Calu3 (cell line): ENCODE measurements at regions not wholly inside any gene's neighbourhood (a gene's known extent, or its start where the extent isn't known, plus 50 kb on each side); places are given as distances from the start of the nearest gene placed in this dataset.
"Not testable (repeated sequence)": the region's sequence is repeated elsewhere in the genome, so short reads cannot be mapped to it uniquely, and the experiment has no call there.

ENCODE experiments used
- BruUV-seq: library from RNA; stranded (reverse); fragments of 400-500 nt; replicated peaks from 2 replicates; lab custom pipeline; 2021; lab: Mats Ljungman, UMichigan
- CTCF ChIA-PET: fragments of 300-600 bp; sonication (Branson Sonifier 250); formaldehyde crosslinking; loops from one replicate; lab custom pipeline; 2022; ENCODE audit warnings: antibody characterized with exemption; lab: Charles Lee
- DNase-seq: peaks from one replicate; pipeline ENCODE4 v3.0.0; 2022
- H3K27ac Mint-ChIP-seq: one replicate; pipeline ENCODE4 v1.8.0; 2022; ENCODE audit warnings: mixed read lengths; ENCODE audit not compliant: unreplicated experiment
- H3K27me3 Mint-ChIP-seq: one replicate; pipeline ENCODE4 v1.8.0; 2022; ENCODE audit warnings: mixed read lengths; ENCODE audit not compliant: unreplicated experiment
- H3K36me3 Mint-ChIP-seq: one replicate; pipeline ENCODE4 v1.8.0; 2022; ENCODE audit warnings: mild to moderate bottlenecking, moderate library complexity, mixed read lengths; ENCODE audit not compliant: insufficient read depth, unreplicated experiment
- H3K4me1 Mint-ChIP-seq: one replicate; pipeline ENCODE4 v1.8.0; 2022; ENCODE audit warnings: mild to moderate bottlenecking, low read depth, mixed read lengths; ENCODE audit not compliant: unreplicated experiment
- H3K4me3 Mint-ChIP-seq: one replicate; pipeline ENCODE4 v1.8.0; 2022; ENCODE audit warnings: mild to moderate bottlenecking, low read depth, moderate library complexity, mixed read lengths; ENCODE audit not compliant: unreplicated experiment
- H3K9me3 Mint-ChIP-seq: one replicate; pipeline ENCODE4 v1.8.0; 2022; ENCODE audit warnings: low read depth, mixed read lengths; ENCODE audit not compliant: unreplicated experiment
- CTCF ChIP-seq: fragments of 200-600 bp; IDR thresholded peaks from one replicate; pipeline ENCODE4 v1.8.0; 2022; ENCODE audit warnings: antibody characterized with exemption; ENCODE audit not compliant: unreplicated experiment
- intact Hi-C: fragments of 100-400 bp; cut with micrococcal nuclease; formaldehyde crosslinking; loops from one replicate; pipeline ENCODE4 v1.10.0; 2022; ENCODE audit not compliant: unreplicated experiment

- CTCF ChIA-PET: no interaction called here
- intact Hi-C loops: no loop called here
- DNase-seq: no peak
- H3K9me3 Mint-ChIP-seq: peaks cover 9% of the 10 kb centered on the region
- H3K4me1 Mint-ChIP-seq: no peaks in the 10 kb centered on the region
- BruUV-seq: no TSS peak
- no peaks in the 10 kb centered on the region for H3K27me3 Mint-ChIP-seq
- no peak overlapping the region for H3K4me3 Mint-ChIP-seq
- H3K27ac Mint-ChIP-seq: no peak overlapping the region
- no peak for TF ChIP-seq CTCF
- H3K36me3 Mint-ChIP-seq: no peaks in the 10 kb centered on the region
Observed at GRCh38 chr20:30811885-30812671, 445.4 kb upstream of the DEFB115 start.

GRCh38 chr20:30812739-30813411 is 444.6 kb upstream of the DEFB115 start:
- TF ChIP-seq CTCF: no peak
- peaks cover 9% of the 10 kb centered on the region for H3K9me3 Mint-ChIP-seq
- BruUV-seq: no TSS peak
- H3K27ac Mint-ChIP-seq: no peak overlapping the region
- H3K27me3 Mint-ChIP-seq: no peaks in the 10 kb centered on the region
- no peak for DNase-seq
- H3K4me3 Mint-ChIP-seq: no peak overlapping the region
- H3K36me3 Mint-ChIP-seq: no peaks in the 10 kb centered on the region
- CTCF ChIA-PET: no interaction called here
- no peaks in the 10 kb centered on the region for H3K4me1 Mint-ChIP-seq
- intact Hi-C loops: no loop called here

- BruUV-seq, H3K27me3 Mint-ChIP-seq, H3K36me3 Mint-ChIP-seq, H3K9me3 Mint-ChIP-seq, intact Hi-C loops, H3K4me1 Mint-ChIP-seq, H3K27ac Mint-ChIP-seq, H3K4me3 Mint-ChIP-seq, CTCF ChIA-PET, DNase-seq: not testable (repeated sequence)
Observed at GRCh38 chr20:30813412-30814311, 443.8 kb upstream of the DEFB115 start.

GRCh38 chr20:30814312-30814639 is 443.2 kb upstream of the DEFB115 start:
- H3K27ac Mint-ChIP-seq, H3K4me1 Mint-ChIP-seq, H3K36me3 Mint-ChIP-seq, H3K4me3 Mint-ChIP-seq, BruUV-seq, H3K9me3 Mint-ChIP-seq, CTCF ChIA-PET, intact Hi-C loops, DNase-seq, H3K27me3 Mint-ChIP-seq: not testable (repeated sequence)

GRCh38 chr20:30815027-30815576 is 442.4 kb upstream of the DEFB115 start:
- intact Hi-C loops, H3K27me3 Mint-ChIP-seq, BruUV-seq, H3K9me3 Mint-ChIP-seq, H3K4me1 Mint-ChIP-seq, H3K36me3 Mint-ChIP-seq, H3K27ac Mint-ChIP-seq, CTCF ChIA-PET, H3K4me3 Mint-ChIP-seq, DNase-seq: not testable (repeated sequence)
